ENCODE measurements at regions not wholly inside any gene's neighbourhood (a gene's known extent, or its start where the extent isn't known, plus 50 kb on each side); places are given as distances from the start of the nearest gene placed in this dataset.

GRCh38 chr2:216563646-216564045 lies 65.0 kb downstream of the RPL37A start:
- 24% methylated on average over 2 of the region's 7 CpGs for WGBS (ENCODE audit: insufficient coverage)
- H3K36me3 ChIP-seq (ENCODE audit: control insufficient read depth, insufficient read depth, low read length): no peaks in the 10 kb centered on the region
- no peak overlapping the region for H3K4me3 ChIP-seq (ENCODE audit: low read length)
- no peaks in the 10 kb centered on the region for H3K27me3 ChIP-seq (ENCODE audit: control insufficient read depth, insufficient read depth, low read length)
- no peaks in the 10 kb centered on the region for H3K9me3 ChIP-seq (replicated peaks; ENCODE audit: control insufficient read depth, low read depth, low read length)
- H3K4me1 ChIP-seq (ENCODE audit: control insufficient read depth, insufficient read depth, low read length): peaks cover 21% of the 10 kb centered on the region
- DNase-seq: peak; percentile 58
- H3K27ac ChIP-seq (ENCODE audit: low read length): no peak overlapping the region

- Histone ChIP-seq H3K36me3 (ENCODE audit: control insufficient read depth, insufficient read depth, low read length) (no peaks in the 10 kb centered on the region), H3K27ac (ENCODE audit: low read length) (no peak overlapping the region), H3K4me3 (ENCODE audit: low read length) (no peak overlapping the region), H3K27me3 (ENCODE audit: control insufficient read depth, insufficient read depth, low read length) (no peaks in the 10 kb centered on the region), H3K4me1 (ENCODE audit: control insufficient read depth, insufficient read depth, low read length) (peaks cover 26% of the 10 kb centered on the region), H3K9me3 (replicated peaks; ENCODE audit: control insufficient read depth, low read depth, low read length) (no peaks in the 10 kb centered on the region)
- WGBS (ENCODE audit: insufficient coverage): no CpG with 5 or more reads among the region's 2 CpGs
- DNase-seq: no peak
Observed at GRCh38 chr2:216564611-216565010, 66.0 kb downstream of the RPL37A start.

- Histone ChIP-seq H3K9me3 (replicated peaks; ENCODE audit: control insufficient read depth, low read depth, low read length) (no peaks in the 10 kb centered on the region), H3K27me3 (ENCODE audit: control insufficient read depth, insufficient read depth, low read length) (no peaks in the 10 kb centered on the region), H3K36me3 (ENCODE audit: control insufficient read depth, insufficient read depth, low read length) (no peaks in the 10 kb centered on the region), H3K4me1 (ENCODE audit: control insufficient read depth, insufficient read depth, low read length) (peaks cover 22% of the 10 kb centered on the region), H3K4me3 (ENCODE audit: low read length) (no peak overlapping the region), H3K27ac (ENCODE audit: low read length) (no peak overlapping the region)
- DNase-seq: no peak
- WGBS (ENCODE audit: insufficient coverage): no CpG with 5 or more reads among the region's 7 CpGs
Observed at GRCh38 chr2:216565956-216566355, 67.3 kb upstream of the IGFBP2 start.

- H3K4me1 ChIP-seq (ENCODE audit: control insufficient read depth, insufficient read depth, low read length): peaks cover 19% of the 10 kb centered on the region
- H3K27me3 ChIP-seq (ENCODE audit: control insufficient read depth, insufficient read depth, low read length): no peaks in the 10 kb centered on the region
- no CpG with 5 or more reads among the region's 3 CpGs for WGBS (ENCODE audit: insufficient coverage)
- H3K9me3 ChIP-seq (replicated peaks; ENCODE audit: control insufficient read depth, low read depth, low read length): peaks cover 4% of the 10 kb centered on the region
- H3K27ac ChIP-seq (ENCODE audit: low read length): no peak overlapping the region
- no peak for DNase-seq
- H3K36me3 ChIP-seq (ENCODE audit: control insufficient read depth, insufficient read depth, low read length): no peaks in the 10 kb centered on the region
- no peak overlapping the region for H3K4me3 ChIP-seq (ENCODE audit: low read length)
Observed at GRCh38 chr2:216568576-216568975, 64.6 kb upstream of the IGFBP2 start.

- Histone ChIP-seq H3K27me3 (ENCODE audit: control insufficient read depth, insufficient read depth, low read length) (no peaks in the 10 kb centered on the region), H3K4me3 (ENCODE audit: low read length) (no peak overlapping the region), H3K27ac (ENCODE audit: low read length) (no peak overlapping the region), H3K36me3 (ENCODE audit: control insufficient read depth, insufficient read depth, low read length) (no peaks in the 10 kb centered on the region), H3K4me1 (ENCODE audit: control insufficient read depth, insufficient read depth, low read length) (peaks cover 20% of the 10 kb centered on the region), H3K9me3 (replicated peaks; ENCODE audit: control insufficient read depth, low read depth, low read length) (peaks cover 4% of the 10 kb centered on the region)
- WGBS (ENCODE audit: insufficient coverage): 79% methylated on average over 2 of the region's 5 CpGs
- DNase-seq: no peak
Observed at GRCh38 chr2:216569765-216570164, 63.5 kb upstream of the IGFBP2 start.

GRCh38 chr2:216570357-216570756 lies 62.9 kb upstream of the IGFBP2 start:
- H3K4me3 ChIP-seq (ENCODE audit: low read length): no peak overlapping the region
- H3K4me1 ChIP-seq (ENCODE audit: control insufficient read depth, insufficient read depth, low read length): peaks cover 20% of the 10 kb centered on the region
- H3K36me3 ChIP-seq (ENCODE audit: control insufficient read depth, insufficient read depth, low read length): no peaks in the 10 kb centered on the region
- WGBS (ENCODE audit: insufficient coverage): no CpG with 5 or more reads among the region's 1 CpG
- no peak overlapping the region for H3K27ac ChIP-seq (ENCODE audit: low read length)
- peaks cover 4% of the 10 kb centered on the region for H3K9me3 ChIP-seq (replicated peaks; ENCODE audit: control insufficient read depth, low read depth, low read length)
- no peak for DNase-seq
- no peaks in the 10 kb centered on the region for H3K27me3 ChIP-seq (ENCODE audit: control insufficient read depth, insufficient read depth, low read length)

GRCh38 chr2:216571178-216571908 lies 61.9 kb upstream of the IGFBP2 start:
- Histone ChIP-seq H3K9me3 (replicated peaks; ENCODE audit: control insufficient read depth, low read depth, low read length) (peaks cover 4% of the 10 kb centered on the region), H3K4me1 (ENCODE audit: control insufficient read depth, insufficient read depth, low read length) (peaks cover 20% of the 10 kb centered on the region), H3K27ac (ENCODE audit: low read length) (no peak overlapping the region), H3K36me3 (ENCODE audit: control insufficient read depth, insufficient read depth, low read length) (no peaks in the 10 kb centered on the region), H3K4me3 (ENCODE audit: low read length) (no peak overlapping the region), H3K27me3 (ENCODE audit: control insufficient read depth, insufficient read depth, low read length) (no peaks in the 10 kb centered on the region)
- no peak for DNase-seq
- WGBS (ENCODE audit: insufficient coverage): 83% methylated on average over 1 of the region's 3 CpGs

- WGBS (ENCODE audit: insufficient coverage): 82% methylated on average over 2 of the region's 4 CpGs
- no peak for DNase-seq
- Histone ChIP-seq H3K27me3 (ENCODE audit: control insufficient read depth, insufficient read depth, low read length) (no peaks in the 10 kb centered on the region), H3K4me3 (ENCODE audit: low read length) (no peak overlapping the region), H3K27ac (ENCODE audit: low read length) (no peak overlapping the region), H3K4me1 (ENCODE audit: control insufficient read depth, insufficient read depth, low read length) (peaks cover 20% of the 10 kb centered on the region), H3K36me3 (ENCODE audit: control insufficient read depth, insufficient read depth, low read length) (no peaks in the 10 kb centered on the region), H3K9me3 (replicated peaks; ENCODE audit: control insufficient read depth, low read depth, low read length) (peaks cover 4% of the 10 kb centered on the region)
Observed at GRCh38 chr2:216571909-216572513, 61.2 kb upstream of the IGFBP2 start.

- DNase-seq: peak; percentile 80
- 44% methylated on average over 8 of the region's 12 CpGs for WGBS (ENCODE audit: insufficient coverage)
- peaks cover 20% of the 10 kb centered on the region for H3K4me1 ChIP-seq (ENCODE audit: control insufficient read depth, insufficient read depth, low read length)
- no peak overlapping the region for H3K4me3 ChIP-seq (ENCODE audit: low read length)
- H3K27ac ChIP-seq (ENCODE audit: low read length): peak overlapping the region; percentile 1
- H3K27me3 ChIP-seq (ENCODE audit: control insufficient read depth, insufficient read depth, low read length): no peaks in the 10 kb centered on the region
- no peaks in the 10 kb centered on the region for H3K36me3 ChIP-seq (ENCODE audit: control insufficient read depth, insufficient read depth, low read length)
- H3K9me3 ChIP-seq (replicated peaks; ENCODE audit: control insufficient read depth, low read depth, low read length): peaks cover 4% of the 10 kb centered on the region
Observed at GRCh38 chr2:216572582-216573578, 60.3 kb upstream of the IGFBP2 start.

GRCh38 chr2:216574046-216574445 lies 59.2 kb upstream of the IGFBP2 start:
- no peak overlapping the region for H3K27ac ChIP-seq (ENCODE audit: low read length)
- no peaks in the 10 kb centered on the region for H3K36me3 ChIP-seq (ENCODE audit: control insufficient read depth, insufficient read depth, low read length)
- H3K9me3 ChIP-seq (replicated peaks; ENCODE audit: control insufficient read depth, low read depth, low read length): peaks cover 4% of the 10 kb centered on the region
- H3K27me3 ChIP-seq (ENCODE audit: control insufficient read depth, insufficient read depth, low read length): no peaks in the 10 kb centered on the region
- no peak overlapping the region for H3K4me3 ChIP-seq (ENCODE audit: low read length)
- H3K4me1 ChIP-seq (ENCODE audit: control insufficient read depth, insufficient read depth, low read length): peaks cover 15% of the 10 kb centered on the region
- 63% methylated on average over 1 of the region's 2 CpGs for WGBS (ENCODE audit: insufficient coverage)
- no peak for DNase-seq

Measured in muscle of leg (tissue), 3 donors.